Occipital lobe (tissue), 1 donor: ENCODE measurements at regions not wholly inside any gene's neighbourhood (a gene's known extent, or its start where the extent isn't known, plus 50 kb on each side); places are given as distances from the start of the nearest gene placed in this dataset.
"Not testable (repeated sequence)": the region's sequence is repeated elsewhere in the genome, so short reads cannot be mapped to it uniquely, and the experiment has no call there.

Experiments used
- DNase-seq: peaks from one replicate; lab custom pipeline; 2025; lab: John Stamatoyannopoulos, UW

- DNase-seq: no peak
Observed at GRCh38 chr12:65728848-65729793, 95.2 kb upstream of the HMGA2 start.

DNA sequence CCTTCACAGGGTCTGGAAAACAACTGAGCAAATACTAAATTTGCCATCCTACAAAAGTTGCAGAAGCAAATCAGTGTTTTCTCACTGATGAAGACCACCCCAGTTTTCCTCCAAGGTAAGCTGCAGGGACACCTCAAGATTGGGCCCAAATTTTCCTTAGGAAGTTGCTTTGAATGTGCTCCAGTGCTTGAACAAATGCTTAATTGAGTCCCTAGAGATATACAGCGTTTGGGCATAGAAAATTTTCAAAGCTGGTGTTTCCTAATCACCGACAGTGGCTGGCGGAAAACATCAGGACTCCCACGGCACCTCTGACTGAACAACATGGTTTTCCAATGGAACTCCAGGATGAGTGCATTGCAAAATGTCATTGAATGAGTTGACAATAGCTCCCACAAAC, 92.5 kb upstream of the HMGA2 start:
- DNase-seq: no peak

DNA sequence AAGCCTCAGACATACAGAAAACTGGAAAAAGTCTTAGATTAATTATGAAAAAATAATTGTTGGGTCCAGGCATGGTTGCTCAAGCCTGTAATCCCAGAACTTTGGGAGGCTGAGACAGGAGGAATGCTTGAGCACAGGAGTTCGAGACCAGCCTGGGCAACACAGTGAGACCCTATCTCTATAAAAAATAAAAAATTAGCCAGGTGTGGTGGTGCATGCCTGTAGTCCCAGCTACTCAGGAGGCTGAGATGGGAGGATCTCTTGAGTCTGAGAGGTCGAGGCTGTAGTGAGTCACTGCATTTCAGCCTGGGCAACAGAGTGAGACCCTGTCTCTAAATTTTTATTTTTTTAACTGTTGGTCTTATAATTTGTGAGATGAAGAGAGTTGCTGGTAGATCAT, 90.6 kb upstream of the HMGA2 start:
- not testable (repeated sequence) for DNase-seq

DNA sequence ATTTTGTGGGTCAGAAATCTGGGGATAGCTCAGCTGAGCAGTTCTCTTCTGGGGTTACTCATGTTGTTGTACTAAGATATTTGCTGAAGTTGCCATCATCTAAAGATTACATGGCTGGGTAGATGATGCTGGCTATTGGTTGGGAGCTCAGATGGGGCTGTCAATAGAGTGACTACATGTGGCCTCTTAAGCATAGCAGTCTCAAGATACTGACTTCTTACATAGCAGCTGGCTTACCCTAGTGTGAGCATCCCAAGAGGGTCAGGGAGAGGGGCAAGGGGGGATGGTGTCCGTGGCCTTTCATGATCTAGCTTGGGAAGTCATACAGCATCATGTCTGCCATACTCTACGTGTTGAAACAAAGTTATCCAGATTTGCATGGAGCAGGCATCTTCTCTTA, 90.1 kb upstream of the HMGA2 start:
- DNase-seq: no peak

DNA sequence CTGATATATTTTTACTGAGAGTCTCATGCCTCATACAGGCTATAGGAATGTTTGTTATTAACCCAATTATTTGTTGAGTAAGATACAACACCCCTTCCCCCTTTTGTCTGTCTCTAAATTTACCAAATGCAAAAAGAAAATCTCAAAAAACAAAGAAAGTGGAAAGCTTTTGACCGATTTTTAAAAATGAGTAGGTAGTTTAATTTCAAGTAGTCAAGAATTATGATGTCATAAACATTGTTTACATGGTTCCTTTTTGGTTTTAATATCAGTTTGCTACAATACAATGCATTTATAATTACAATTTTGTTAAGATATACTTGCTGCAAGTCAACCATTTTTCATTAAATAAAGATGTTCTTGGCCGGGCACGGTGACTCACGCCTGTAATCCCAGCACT, 84.7 kb upstream of the HMGA2 start:
- DNase-seq: no peak

DNA sequence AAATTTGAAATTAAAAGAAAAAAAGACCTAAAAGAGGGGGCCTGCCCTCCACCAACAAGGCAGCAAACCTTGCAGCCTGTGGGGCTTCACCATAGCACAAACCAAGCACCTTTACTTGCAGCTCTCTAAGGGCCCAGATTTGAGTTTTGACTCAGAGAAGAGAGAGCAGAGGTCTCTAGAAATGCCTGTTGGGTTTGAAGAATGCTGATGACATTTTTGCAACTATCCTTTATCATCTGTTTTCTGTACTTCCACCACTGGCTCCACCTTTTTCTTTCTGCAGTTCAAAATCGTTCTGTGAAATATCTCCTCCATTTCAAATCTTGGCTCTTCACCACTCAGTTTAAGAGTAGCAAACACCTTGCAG, 83.8 kb upstream of the HMGA2 start:
- no peak for DNase-seq

GRCh38 chr12:65740873-65741600, 83.2 kb upstream of the HMGA2 start:
- peak; percentile 26 for DNase-seq

GRCh38 chr12:65741656-65742017, 82.6 kb upstream of the HMGA2 start:
- no peak for DNase-seq

GRCh38 chr12:65742018-65743010, 82.0 kb upstream of the HMGA2 start:
- peak; percentile 2 for DNase-seq

DNA sequence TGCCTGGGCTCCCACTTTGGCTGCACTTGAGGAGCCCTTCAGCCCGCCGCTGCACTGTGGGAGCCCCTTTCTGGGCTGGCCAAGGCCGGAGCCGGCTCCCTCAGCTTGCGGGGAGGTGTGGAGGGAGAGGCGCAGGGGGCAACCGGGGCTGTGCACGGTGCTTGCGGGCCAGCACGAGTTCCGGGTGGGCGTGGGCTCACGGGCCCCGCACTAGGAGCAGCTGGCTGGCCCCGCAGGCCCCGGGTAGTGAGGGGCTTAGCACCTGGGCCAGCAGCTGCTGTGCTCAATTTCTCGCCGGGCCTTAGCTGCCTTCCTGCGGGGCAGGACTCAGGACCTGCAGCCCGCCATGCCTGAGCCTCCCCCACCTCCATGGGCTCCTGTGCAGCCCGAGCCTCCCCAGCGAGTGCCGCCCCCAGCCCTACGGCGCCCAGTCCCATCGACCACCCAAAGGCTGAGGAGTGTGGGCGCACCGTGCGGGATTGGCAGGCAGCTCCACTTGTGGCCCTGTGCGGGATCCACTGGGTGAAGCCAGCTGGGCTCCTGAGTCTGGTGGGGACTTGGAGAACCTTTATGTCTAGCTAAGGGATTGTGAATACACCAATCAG, 79.9 kb upstream of the HMGA2 start:
- DNase-seq: not testable (repeated sequence)

- DNase-seq: no peak
Observed at GRCh38 chr12:65747338-65747737, 76.9 kb upstream of the HMGA2 start.

GRCh38 chr12:65748332-65748731, 76.0 kb upstream of the HMGA2 start:
- no peak for DNase-seq

GRCh38 chr12:65754290-65754689, 70.0 kb upstream of the HMGA2 start:
- no peak for DNase-seq

DNA sequence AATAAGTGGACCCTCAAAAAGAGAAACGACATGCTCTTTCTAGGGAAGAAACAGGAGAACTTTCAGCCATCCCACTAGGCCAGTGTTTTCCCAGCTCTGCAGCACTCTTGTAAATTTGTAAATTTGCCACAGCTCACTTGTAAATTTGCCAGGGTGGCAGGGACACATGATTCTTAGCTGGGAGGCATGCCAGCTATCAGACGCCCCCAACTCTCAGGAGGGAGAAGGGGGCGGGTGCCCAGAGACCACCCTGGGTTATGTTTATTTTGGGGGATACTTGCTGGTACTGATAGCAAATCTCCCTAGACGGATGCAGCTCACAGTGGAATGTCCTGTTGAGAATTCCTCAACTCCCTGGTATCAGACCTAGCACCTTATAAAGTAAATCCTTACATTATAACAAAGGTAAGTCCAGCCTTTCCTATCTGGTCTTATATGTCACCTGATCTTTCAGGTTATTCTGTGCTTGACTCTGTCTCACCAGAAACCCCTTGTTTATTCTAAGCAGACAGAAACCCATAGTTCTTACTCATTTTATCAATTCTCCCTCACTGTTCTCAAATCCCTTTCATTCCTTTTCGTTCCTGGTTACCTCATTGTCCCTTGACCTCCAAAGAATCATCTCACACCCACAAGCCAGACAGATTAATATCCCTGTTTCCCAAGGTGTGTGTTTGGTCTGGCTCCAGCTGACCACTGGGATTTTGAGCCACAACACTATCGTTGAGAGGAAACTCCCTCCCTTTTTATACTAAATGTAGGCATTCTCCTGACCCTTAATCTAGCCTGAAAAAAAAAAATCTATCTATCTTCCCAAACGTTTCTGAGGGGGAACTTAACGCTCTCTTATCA, 69.3 kb upstream of the HMGA2 start:
- DNase-seq: no peak

DNA sequence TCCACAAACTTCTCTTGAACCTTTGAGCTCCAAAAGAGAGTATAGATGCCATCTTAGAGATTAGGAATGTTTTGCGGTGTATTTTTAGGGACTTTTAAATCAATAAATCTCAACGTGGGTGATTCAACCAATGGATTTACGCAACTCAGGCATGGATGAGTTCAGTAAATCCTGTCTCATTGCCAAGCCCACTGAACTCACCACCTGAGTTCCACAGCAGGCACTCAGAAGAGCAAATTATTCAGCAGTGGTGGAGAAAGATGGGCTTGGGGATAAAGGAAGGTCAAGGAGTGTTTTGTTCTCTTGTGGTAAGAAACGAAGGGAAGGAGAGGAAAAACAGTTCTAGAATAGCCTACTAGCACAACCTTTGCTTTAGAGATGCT, 68.7 kb upstream of the HMGA2 start:
- no peak for DNase-seq

DNA sequence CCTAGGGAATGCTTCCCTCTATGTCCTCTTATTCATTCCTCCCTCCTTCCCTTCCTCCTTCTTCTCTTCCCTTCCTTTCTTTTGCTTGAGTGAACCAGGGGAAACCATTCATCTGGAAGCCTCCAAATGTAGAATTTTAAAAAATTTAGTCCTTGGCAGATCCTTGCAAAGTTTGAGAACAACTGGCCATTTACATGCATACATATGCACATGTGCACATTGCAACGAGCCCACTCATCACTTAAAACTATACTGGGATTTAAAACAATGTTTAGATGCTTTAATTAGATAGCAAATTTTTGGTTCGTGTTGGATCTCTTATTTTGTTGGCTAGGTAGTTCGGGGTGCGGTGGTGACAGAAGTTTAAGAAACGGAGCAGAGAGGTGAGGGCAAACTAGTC, 68.0 kb upstream of the HMGA2 start:
- DNase-seq: no peak

DNA sequence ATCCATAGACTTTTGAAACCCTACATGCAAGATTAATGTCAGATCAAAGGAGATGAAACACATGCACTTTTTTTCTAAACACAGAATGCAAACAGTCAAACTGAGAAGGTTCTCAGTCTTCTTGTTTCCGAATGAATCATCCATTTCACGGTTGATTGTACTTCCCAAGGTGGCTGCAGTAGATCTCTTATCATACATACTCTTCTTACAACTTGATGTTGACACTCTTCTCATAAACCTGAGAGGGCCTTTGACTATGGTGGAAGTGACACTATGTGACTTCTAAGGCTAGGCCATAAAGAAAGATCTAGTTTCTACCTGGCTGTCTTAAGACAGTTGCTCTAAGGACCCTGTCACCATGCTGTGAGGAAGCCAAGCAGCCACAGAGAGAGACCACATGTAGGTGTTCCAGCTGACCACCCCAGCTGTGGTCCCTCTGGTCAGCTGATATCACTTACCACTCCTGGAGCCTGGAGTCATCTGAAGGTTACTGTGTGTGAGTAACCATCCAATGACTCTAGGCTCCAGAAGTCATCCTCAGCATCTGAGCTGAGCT, 67.2 kb upstream of the HMGA2 start:
- DNase-seq: no peak

GRCh38 chr12:65758401-65758800, 65.9 kb upstream of the HMGA2 start:
- DNase-seq: no peak

DNA sequence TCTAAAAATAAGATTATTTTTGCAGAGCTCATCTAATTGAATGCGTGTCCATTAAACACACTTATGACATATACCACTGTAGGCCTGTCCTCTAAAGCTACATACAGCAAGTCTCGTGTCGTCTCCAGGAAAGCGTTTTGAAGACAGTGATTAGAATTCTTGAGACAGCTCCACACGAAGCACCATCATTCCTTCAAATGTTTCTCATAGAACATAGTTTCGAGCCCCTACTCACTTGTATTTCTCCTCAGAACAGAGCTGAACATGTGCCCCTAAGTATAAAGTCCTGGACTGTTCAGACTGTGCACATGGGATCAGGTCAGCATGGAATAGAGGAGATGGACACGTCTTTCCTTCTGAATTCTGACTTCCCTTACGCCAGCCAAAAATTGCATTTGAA, 64.5 kb upstream of the HMGA2 start:
- DNase-seq: no peak

- no peak for DNase-seq
Observed at GRCh38 chr12:65761301-65761700, 63.0 kb upstream of the HMGA2 start.
